ENCODE measurements at regions not wholly inside any gene's neighbourhood (a gene's known extent, or its start where the extent isn't known, plus 50 kb on each side); places are given as distances from the start of the nearest gene placed in this dataset.

DNA sequence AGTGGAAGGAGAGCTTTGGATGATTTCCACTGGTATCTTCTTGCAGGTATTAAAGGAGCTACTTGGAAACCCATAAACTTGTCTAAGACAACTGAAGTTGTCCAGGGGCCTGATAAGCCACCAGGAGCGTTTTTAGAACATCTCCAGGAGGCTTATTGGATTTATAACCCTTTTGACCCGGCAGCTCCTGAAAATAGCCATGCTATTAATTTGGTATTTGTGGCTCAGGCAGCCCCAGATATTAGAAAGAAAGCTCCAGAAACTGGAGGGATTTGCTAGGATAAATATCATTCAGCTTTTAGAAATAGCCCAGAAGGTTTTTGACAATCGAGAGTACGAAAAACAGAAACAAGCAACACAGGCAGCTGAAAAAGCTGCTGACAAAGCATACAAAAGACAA, 461.0 kb upstream of the HTR1E start:
- peaks cover 0 to 15% (median 7%) of the 10 kb centered on the region in 11 donors for H3K9me3 Mint-ChIP-seq
- no peaks in the 10 kb centered on the region for H3K4me1 Mint-ChIP-seq
- ChIA-PET POLR2A (no interaction called here), CTCF (no interaction called here)
- H3K27ac Mint-ChIP-seq, result no peak overlapping the region
- DNase-seq, result no peak
- H3K27me3 Mint-ChIP-seq, result no peaks in the 10 kb centered on the region
- Histone ChIP-seq H3K9me3 (ENCODE audit: control insufficient read depth in 2 of 3, low read length in 3 of 3) (no peaks in the 10 kb centered on the region), H3K27me3 (ENCODE audit: control insufficient read depth in 2 of 2, insufficient read depth in 2 of 2, low read length in 2 of 2) (no peaks in the 10 kb centered on the region), H3K4me1 (ENCODE audit: control insufficient read depth in 2 of 2, insufficient read depth in 2 of 2, low read length in 2 of 2) (no peaks in the 10 kb centered on the region), H3K4me3 (ENCODE audit: low read length) (no peak overlapping the region), H3K36me3 (ENCODE audit: control insufficient read depth in 2 of 3, insufficient read depth in 3 of 3, low read length in 3 of 3) (no peaks in the 10 kb centered on the region), H3K27ac (ENCODE audit: low read depth, low read length) (no peak overlapping the region)
- intact Hi-C loops (cut with micrococcal nuclease), result no loop called here
- H3K4me3 Mint-ChIP-seq, result no peak overlapping the region
- H3K36me3 Mint-ChIP-seq, result no peaks in the 10 kb centered on the region
- ATAC-seq, result no peak

DNA sequence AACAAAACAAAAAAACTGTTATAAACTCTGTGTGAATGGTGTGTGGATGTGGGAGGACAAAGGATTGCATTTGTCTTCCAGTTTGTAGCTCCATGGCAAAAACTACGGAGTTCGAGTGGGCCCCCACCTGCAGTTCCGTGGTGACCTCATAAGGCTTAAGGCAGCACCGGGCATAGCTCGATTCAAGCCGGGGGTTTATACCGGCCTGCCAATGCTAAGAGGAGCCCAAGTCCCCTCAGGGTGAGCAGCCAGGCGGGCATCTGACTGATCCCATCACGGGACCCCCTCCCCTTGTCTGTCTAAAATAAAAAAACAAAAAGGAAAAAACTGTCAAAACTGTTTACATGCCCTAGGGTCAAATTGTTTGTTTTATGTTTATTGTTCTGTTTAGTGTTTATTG, 463.2 kb upstream of the HTR1E start:
- Histone ChIP-seq H3K4me3 (ENCODE audit: low read length) (no peak overlapping the region), H3K9me3 (ENCODE audit: control insufficient read depth in 2 of 3, low read length in 3 of 3) (no peaks in the 10 kb centered on the region), H3K36me3 (ENCODE audit: control insufficient read depth in 2 of 3, insufficient read depth in 3 of 3, low read length in 3 of 3) (no peaks in the 10 kb centered on the region), H3K27me3 (ENCODE audit: control insufficient read depth in 2 of 2, insufficient read depth in 2 of 2, low read length in 2 of 2) (no peaks in the 10 kb centered on the region), H3K27ac (ENCODE audit: low read depth, low read length) (no peak overlapping the region), H3K4me1 (ENCODE audit: control insufficient read depth in 2 of 2, insufficient read depth in 2 of 2, low read length in 2 of 2) (no peaks in the 10 kb centered on the region)
- H3K36me3 Mint-ChIP-seq, result no peaks in the 10 kb centered on the region
- intact Hi-C loops (cut with micrococcal nuclease), result no loop called here
- no peak for ATAC-seq
- no peak overlapping the region for H3K27ac Mint-ChIP-seq
- no peak overlapping the region for H3K4me3 Mint-ChIP-seq
- H3K4me1 Mint-ChIP-seq, result no peaks in the 10 kb centered on the region
- DNase-seq, result no peak
- POLR2A ChIA-PET, result no interaction called here
- no peaks in the 10 kb centered on the region for H3K27me3 Mint-ChIP-seq
- peaks cover 0 to 12% (median 7%) of the 10 kb centered on the region in 11 donors for H3K9me3 Mint-ChIP-seq
- CTCF ChIA-PET, result no interaction called here

DNA sequence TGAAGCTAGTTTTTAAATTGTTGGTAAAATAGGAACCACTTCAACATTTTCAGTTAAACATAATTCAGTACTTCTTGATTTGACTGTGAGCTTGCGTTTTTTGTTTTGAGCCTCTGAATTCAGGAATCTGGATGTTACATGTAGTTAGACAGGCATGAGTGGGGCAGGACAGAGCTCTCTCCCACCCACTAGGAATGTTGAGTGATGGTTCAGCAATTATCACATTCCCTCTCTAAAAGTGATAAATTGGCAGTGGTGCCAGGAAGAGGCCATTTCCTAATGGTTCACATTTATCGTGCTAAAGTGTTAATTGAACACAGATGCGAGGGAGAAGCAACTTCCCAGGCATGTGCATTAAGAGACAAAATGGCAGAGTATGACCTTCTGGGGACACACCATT, 465.5 kb upstream of the HTR1E start:
- H3K4me3 Mint-ChIP-seq, result no peak overlapping the region
- ChIA-PET CTCF (no interaction called here), POLR2A (no interaction called here)
- Histone ChIP-seq H3K27me3 (ENCODE audit: control insufficient read depth in 2 of 2, insufficient read depth in 2 of 2, low read length in 2 of 2) (no peaks in the 10 kb centered on the region), H3K4me1 (ENCODE audit: control insufficient read depth in 2 of 2, insufficient read depth in 2 of 2, low read length in 2 of 2) (no peaks in the 10 kb centered on the region), H3K36me3 (ENCODE audit: control insufficient read depth in 2 of 3, insufficient read depth in 3 of 3, low read length in 3 of 3) (no peaks in the 10 kb centered on the region), H3K9me3 (ENCODE audit: control insufficient read depth in 2 of 3, low read length in 3 of 3) (no peaks in the 10 kb centered on the region), H3K27ac (ENCODE audit: low read depth, low read length) (no peak overlapping the region), H3K4me3 (ENCODE audit: low read length) (no peak overlapping the region)
- no peak overlapping the region for H3K27ac Mint-ChIP-seq
- no peaks in the 10 kb centered on the region for H3K36me3 Mint-ChIP-seq
- peaks cover 0 to 12% (median 7%) of the 10 kb centered on the region in 11 donors for H3K9me3 Mint-ChIP-seq
- DNase-seq (no peak), ATAC-seq (no peak)
- intact Hi-C loops (cut with micrococcal nuclease), result no loop called here
- H3K27me3 Mint-ChIP-seq, result no peaks in the 10 kb centered on the region
- H3K4me1 Mint-ChIP-seq, result no peaks in the 10 kb centered on the region

DNA sequence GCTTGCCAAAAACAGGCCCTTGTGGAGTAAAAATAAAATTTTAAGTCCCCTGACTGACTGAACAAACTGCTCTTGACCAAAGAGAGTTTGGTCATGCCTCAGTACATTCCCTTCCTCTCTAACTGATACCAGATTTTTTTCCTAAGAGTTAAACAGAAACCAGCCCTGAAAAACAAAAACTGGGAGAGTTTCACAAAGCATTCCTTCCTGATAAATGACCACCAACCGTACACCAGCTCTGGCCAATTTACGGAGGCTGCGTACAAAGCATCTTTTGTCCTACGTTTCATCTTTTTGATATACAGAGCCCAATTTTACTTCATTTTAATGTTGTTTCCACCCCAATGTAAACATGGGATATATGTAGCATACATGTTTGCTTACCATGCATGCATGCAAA, 477.4 kb upstream of the HTR1E start:
- H3K9me3 Mint-ChIP-seq, result peaks cover 3 to 28% (median 14%) of the 10 kb centered on the region in 11 donors
- Histone ChIP-seq H3K27ac (ENCODE audit: low read depth, low read length) (no peak overlapping the region), H3K27me3 (ENCODE audit: control insufficient read depth in 2 of 2, insufficient read depth in 2 of 2, low read length in 2 of 2) (no peaks in the 10 kb centered on the region), H3K36me3 (ENCODE audit: control insufficient read depth in 2 of 3, insufficient read depth in 3 of 3, low read length in 3 of 3) (no peaks in the 10 kb centered on the region), H3K4me3 (ENCODE audit: low read length) (no peak overlapping the region), H3K4me1 (ENCODE audit: control insufficient read depth in 2 of 2, insufficient read depth in 2 of 2, low read length in 2 of 2) (no peaks in the 10 kb centered on the region), H3K9me3 (ENCODE audit: control insufficient read depth in 2 of 3, low read length in 3 of 3) (no peaks in the 10 kb centered on the region)
- no peak overlapping the region for H3K4me3 Mint-ChIP-seq
- DNase-seq (no peak), ATAC-seq (no peak)
- intact Hi-C loops (cut with micrococcal nuclease), result no loop called here
- H3K36me3 Mint-ChIP-seq, result no peaks in the 10 kb centered on the region
- no peaks in the 10 kb centered on the region for H3K27me3 Mint-ChIP-seq
- H3K27ac Mint-ChIP-seq, result no peak overlapping the region
- ChIA-PET CTCF (no interaction called here), POLR2A (no interaction called here)
- no peaks in the 10 kb centered on the region for H3K4me1 Mint-ChIP-seq

DNA sequence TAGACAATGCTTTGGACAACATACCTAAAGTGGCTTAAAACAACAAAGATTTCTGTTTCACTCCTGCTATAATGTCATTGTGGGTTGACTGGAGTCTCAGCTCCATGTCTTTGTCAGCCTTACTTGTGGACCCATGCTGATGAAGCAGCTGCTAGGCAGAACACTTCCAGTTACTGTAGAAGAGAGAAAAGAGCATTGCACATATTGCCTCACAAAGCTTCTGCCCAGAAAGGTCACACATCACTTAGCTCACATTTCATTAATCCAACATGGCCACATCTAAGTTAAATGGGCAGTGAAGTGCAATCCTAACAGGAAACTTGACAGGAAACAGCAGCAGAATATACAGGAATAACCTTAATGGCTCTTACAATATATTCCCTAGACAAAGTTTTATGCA, 480.5 kb upstream of the HTR1E start:
- POLR2A ChIA-PET, result no interaction called here
- Mint-ChIP-seq H3K9me3 (peaks cover 3 to 37% (median 21%) of the 10 kb centered on the region in 11 donors), H3K27ac (no peak overlapping the region), H3K4me1 (no peaks in the 10 kb centered on the region), H3K36me3 (no peaks in the 10 kb centered on the region), H3K27me3 (no peaks in the 10 kb centered on the region), H3K4me3 (no peak overlapping the region)
- intact Hi-C loops (cut with micrococcal nuclease), result no loop called here
- ATAC-seq (no peak), DNase-seq (no peak)
- H3K9me3 ChIP-seq (ENCODE audit: control insufficient read depth in 2 of 3, low read length in 3 of 3), result no peaks in the 10 kb centered on the region
- H3K4me3 ChIP-seq (ENCODE audit: low read length), result no peak overlapping the region
- no peak overlapping the region for H3K27ac ChIP-seq (ENCODE audit: low read depth, low read length)
- H3K27me3 ChIP-seq (ENCODE audit: control insufficient read depth in 2 of 2, insufficient read depth in 2 of 2, low read length in 2 of 2), result no peaks in the 10 kb centered on the region
- H3K36me3 ChIP-seq (ENCODE audit: control insufficient read depth in 2 of 3, insufficient read depth in 3 of 3, low read length in 3 of 3), result no peaks in the 10 kb centered on the region
- CTCF ChIA-PET, result no interaction called here
- H3K4me1 ChIP-seq (ENCODE audit: control insufficient read depth in 2 of 2, insufficient read depth in 2 of 2, low read length in 2 of 2), result no peaks in the 10 kb centered on the region

DNA sequence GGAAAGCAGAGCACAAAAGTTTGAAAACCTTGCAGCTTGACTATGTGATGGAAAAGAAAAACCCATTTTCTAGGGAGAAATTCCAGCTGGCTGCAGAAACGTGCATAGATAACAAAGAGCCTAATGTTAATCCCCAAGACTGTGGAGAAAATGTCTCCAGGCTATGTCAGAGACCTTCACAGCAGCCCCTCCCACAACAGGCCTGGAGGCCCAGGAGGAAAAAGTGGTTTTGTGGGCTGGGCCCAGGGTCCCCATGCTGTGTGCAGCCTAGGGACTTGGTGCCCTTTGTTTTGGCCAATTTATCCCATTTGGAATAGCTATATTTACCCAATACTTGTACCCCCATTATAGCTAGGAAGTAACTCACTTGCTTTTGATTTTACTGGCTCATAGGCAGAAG, 484.1 kb upstream of the HTR1E start:
- H3K36me3 Mint-ChIP-seq, result no peaks in the 10 kb centered on the region
- intact Hi-C loops (cut with micrococcal nuclease), result no loop called here
- Histone ChIP-seq H3K36me3 (ENCODE audit: control insufficient read depth in 2 of 3, insufficient read depth in 3 of 3, low read length in 3 of 3) (no peaks in the 10 kb centered on the region), H3K9me3 (ENCODE audit: control insufficient read depth in 2 of 3, low read length in 3 of 3) (no peaks in the 10 kb centered on the region), H3K27me3 (ENCODE audit: control insufficient read depth in 2 of 2, insufficient read depth in 2 of 2, low read length in 2 of 2) (no peaks in the 10 kb centered on the region), H3K4me1 (ENCODE audit: control insufficient read depth in 2 of 2, insufficient read depth in 2 of 2, low read length in 2 of 2) (no peaks in the 10 kb centered on the region), H3K4me3 (ENCODE audit: low read length) (no peak overlapping the region), H3K27ac (ENCODE audit: low read depth, low read length) (no peak overlapping the region)
- H3K9me3 Mint-ChIP-seq, result peaks cover 4 to 27% (median 12%) of the 10 kb centered on the region in 11 donors
- ChIA-PET CTCF (no interaction called here), POLR2A (no interaction called here)
- no peak for DNase-seq
- H3K27ac Mint-ChIP-seq, result no peak overlapping the region
- H3K27me3 Mint-ChIP-seq, result no peaks in the 10 kb centered on the region
- H3K4me3 Mint-ChIP-seq, result no peak overlapping the region
- no peaks in the 10 kb centered on the region for H3K4me1 Mint-ChIP-seq
- no peak for ATAC-seq

DNA sequence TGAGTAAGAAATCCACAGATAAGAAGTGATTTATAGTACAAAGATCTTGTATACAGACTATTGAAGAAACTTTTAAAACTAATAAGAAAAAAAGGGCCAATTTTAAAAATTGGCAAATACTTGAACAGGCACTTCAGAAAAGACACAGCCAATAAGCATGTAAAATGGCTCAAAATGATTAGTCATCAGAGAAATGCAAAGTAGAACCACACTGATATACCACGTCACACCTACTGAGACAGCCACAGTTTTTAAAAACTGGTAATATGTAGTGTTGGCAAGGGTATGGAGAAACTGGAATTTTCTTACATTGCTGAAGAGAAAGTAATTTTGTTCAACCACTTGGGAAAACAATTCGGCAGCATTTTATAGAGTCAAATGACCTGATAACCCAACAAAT, 488.9 kb upstream of the HTR1E start:
- H3K27ac ChIP-seq (ENCODE audit: low read depth, low read length), result no peak overlapping the region
- ATAC-seq, result no peak
- intact Hi-C loops (cut with micrococcal nuclease), result no loop called here
- peaks cover 1 to 12% (median 7%) of the 10 kb centered on the region in 11 donors for H3K9me3 Mint-ChIP-seq
- no peaks in the 10 kb centered on the region for H3K4me1 ChIP-seq (ENCODE audit: control insufficient read depth in 2 of 2, insufficient read depth in 2 of 2, low read length in 2 of 2)
- H3K4me3 ChIP-seq (ENCODE audit: low read length), result no peak overlapping the region
- peaks cover 0 to 1% (median 0%) of the 10 kb centered on the region in 7 donors for H3K4me1 Mint-ChIP-seq
- H3K27me3 ChIP-seq (ENCODE audit: control insufficient read depth in 2 of 2, insufficient read depth in 2 of 2, low read length in 2 of 2), result no peaks in the 10 kb centered on the region
- H3K9me3 ChIP-seq (ENCODE audit: control insufficient read depth in 2 of 3, low read length in 3 of 3), result no peaks in the 10 kb centered on the region
- no peaks in the 10 kb centered on the region for H3K27me3 Mint-ChIP-seq
- ChIA-PET CTCF (no interaction called here), POLR2A (no interaction called here)
- DNase-seq, result no peak
- no peak overlapping the region for H3K27ac Mint-ChIP-seq
- no peaks in the 10 kb centered on the region for H3K36me3 ChIP-seq (ENCODE audit: control insufficient read depth in 2 of 3, insufficient read depth in 3 of 3, low read length in 3 of 3)
- no peak overlapping the region for H3K4me3 Mint-ChIP-seq
- no peaks in the 10 kb centered on the region for H3K36me3 Mint-ChIP-seq
